ENCODE measurements at regions not wholly inside any gene's neighbourhood (a gene's known extent, or its start where the extent isn't known, plus 50 kb on each side); places are given as distances from the start of the nearest gene placed in this dataset.

DNA sequence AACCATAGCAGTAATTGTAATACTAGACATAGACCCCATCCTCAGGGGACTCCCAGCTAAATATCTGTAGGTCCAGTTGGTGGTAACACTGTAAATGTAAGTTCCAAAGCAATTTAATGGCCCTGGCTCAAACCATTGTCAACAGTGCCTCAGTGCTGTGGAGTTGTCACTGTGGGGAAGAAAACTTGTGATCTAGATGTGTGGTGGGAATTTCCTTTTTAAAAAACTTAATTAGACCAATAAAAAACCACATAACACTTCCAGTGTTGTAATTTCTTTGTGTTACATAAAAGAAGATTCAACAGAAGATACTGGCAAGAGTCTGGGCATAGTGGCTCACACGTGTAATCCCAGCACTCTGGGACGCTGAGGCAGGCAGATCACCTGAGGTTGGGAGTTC lies 138.6 kb upstream of the UMPS start (continued):
- TF ChIP-seq EP300 (IDR thresholded peaks at IDR 0.05; ENCODE audit: borderline replicate concordance in 1 of 2, low read depth in 2 of 2, low read length in 2 of 2) = no peak
- no peak for TF ChIP-seq NRF1 (IDR thresholded peaks at IDR 0.05; ENCODE audit: low read depth, low read length)
- no peak for TF ChIP-seq GTF2F1 (IDR thresholded peaks at IDR 0.05; ENCODE audit: borderline replicate concordance, low read depth, low read length)
